T-cell (primary cell): ENCODE measurements at regions not wholly inside any gene's neighbourhood (a gene's known extent, or its start where the extent isn't known, plus 50 kb on each side); places are given as distances from the start of the nearest gene placed in this dataset.

Experiments
- ATAC-seq, 4 experiments: fragments of 200-7000 bp in 3 of 4; fragments of 150-1000 bp in 1 of 4; cut with Tn5 transposase; replicated peaks in 1 of 4; 1 replicate in 3 of 4; 2 replicates in 1 of 4; pipeline ENCODE4 v1.10.0; 2021; ENCODE audit warnings: moderate library complexity in 3 of 4, mild to moderate bottlenecking in 2 of 4, moderate number of reproducible peaks in 1 of 4
- CTCF ChIA-PET, 2 donors: fragments of 300-600 bp; sonication (Branson Sonifier 250); formaldehyde crosslinking; loops; one replicate each; lab custom pipeline; 2022; ENCODE audit warnings: antibody characterized with exemption in 2 of 2; lab: Charles Lee
- POLR2A ChIA-PET, 2 donors: fragments of 300-600 bp; sonication (Branson Sonifier 250); formaldehyde crosslinking; loops; one replicate each; lab custom pipeline; 2022; ENCODE audit warnings: antibody characterized with exemption in 2 of 2; lab: Charles Lee
- DNase-seq, 35 experiments: peaks; one replicate each; pipeline versions ENCODE4 v3.0.0 to v3.0.0-alpha.2; 2013 to 2023
- H3K27ac ChIP-seq: one replicate; pipeline ENCODE4 v1.5.1; 2013; ENCODE audit warnings: low read length
- H3K27me3 ChIP-seq, 2 experiments: replicated peaks in 1 of 2; 1 replicate in 1 of 2; 2 replicates in 1 of 2; pipeline versions ENCODE4 v1.6.1 to v1.7.0; 2013; ENCODE audit warnings: low read length in 1 of 2, mixed read lengths in 1 of 2; ENCODE audit not compliant: control insufficient read depth in 2 of 2, insufficient read depth in 2 of 2; ENCODE audit errors: extremely low read depth in 1 of 2
- H3K36me3 ChIP-seq, 2 donors: 1 replicate in 1 of 2; 2 replicates in 1 of 2; pipeline versions ENCODE4 v1.6.1 to v1.7.0; 2013; ENCODE audit warnings: low read length in 1 of 2; ENCODE audit not compliant: control insufficient read depth in 2 of 2, insufficient read depth in 1 of 2; ENCODE audit errors: extremely low read depth in 1 of 2
- H3K4me1 ChIP-seq, 2 experiments: 1 replicate in 1 of 2; 2 replicates in 1 of 2; pipeline versions ENCODE4 v1.6.1 to v1.7.0; 2013; ENCODE audit warnings: low read length in 2 of 2, mixed read lengths in 1 of 2; ENCODE audit not compliant: insufficient read depth in 2 of 2, control insufficient read depth in 1 of 2; ENCODE audit errors: extremely low read depth in 1 of 2
- H3K4me3 ChIP-seq, 2 donors: 1 replicate in 1 of 2; 2 replicates in 1 of 2; pipeline versions ENCODE4 v1.5.1 to v1.7.0; 2013; ENCODE audit warnings: mild to moderate bottlenecking in 2 of 2, low read length in 1 of 2, moderate library complexity in 1 of 2; ENCODE audit not compliant: control insufficient read depth in 1 of 2; ENCODE audit errors: extremely low read depth in 1 of 2
- H3K9me3 ChIP-seq: 2 replicates; pipeline ENCODE4 v1.7.0; 2013
- H3K27ac Mint-ChIP-seq, 2 donors: one replicate each; pipeline ENCODE4 v1.8.0; 2020 to 2021; ENCODE audit warnings: mild to moderate bottlenecking in 2 of 2, mixed read lengths in 2 of 2
- H3K27me3 Mint-ChIP-seq, 2 donors: one replicate each; pipeline ENCODE4 v1.8.0; 2021 to 2022; ENCODE audit warnings: mixed read lengths in 2 of 2
- H3K36me3 Mint-ChIP-seq: one replicate; pipeline ENCODE4 v1.8.0; 2021; ENCODE audit warnings: mixed read lengths
- H3K4me1 Mint-ChIP-seq, 3 donors: one replicate each; pipeline ENCODE4 v1.8.0; 2020 to 2022; ENCODE audit warnings: mixed read lengths in 3 of 3, mild to moderate bottlenecking in 1 of 3
- H3K4me3 Mint-ChIP-seq, 3 donors: one replicate each; pipeline ENCODE4 v1.8.0; 2020 to 2022; ENCODE audit warnings: mild to moderate bottlenecking in 3 of 3, mixed read lengths in 3 of 3, moderate library complexity in 3 of 3
- H3K9me3 Mint-ChIP-seq, 3 donors: one replicate each; pipeline ENCODE4 v1.8.0; 2020 to 2022; ENCODE audit warnings: mixed read lengths in 3 of 3
- WGBS: methylation state at CpG from one replicate; pipeline ENCODE4 v1.1.5; 2013; ENCODE audit warnings: missing lambda C conversion rate; ENCODE audit not compliant: insufficient coverage; 5-methylcytosine and 5-hydroxymethylcytosine counted together

GRCh38 chr17:54841656-54842055 is 59.0 kb upstream of the TOM1L1 start:
- ChIA-PET POLR2A (no interaction called here), CTCF (no interaction called here)
- Mint-ChIP-seq H3K27ac (no peak overlapping the region), H3K9me3 (no peaks in the 10 kb centered on the region), H3K36me3 (no peaks in the 10 kb centered on the region), H3K4me1 (no peaks in the 10 kb centered on the region), H3K27me3 (peaks cover 5 to 7% of the 10 kb centered on the region in 2 donors), H3K4me3 (no peak overlapping the region)
- no CpG with 5 or more reads among the region's 2 CpGs for WGBS
- Histone ChIP-seq H3K27ac (no peak overlapping the region), H3K36me3 (no peaks in the 10 kb centered on the region), H3K4me1 (no peaks in the 10 kb centered on the region), H3K27me3 (peaks cover 0 to 4% of the 10 kb centered on the region in 2 experiments), H3K9me3 (no peaks in the 10 kb centered on the region), H3K4me3 (no peak overlapping the region)
- DNase-seq: no peak
- ATAC-seq: no peak

- Mint-ChIP-seq H3K9me3 (no peaks in the 10 kb centered on the region), H3K27ac (no peak overlapping the region), H3K4me1 (no peaks in the 10 kb centered on the region), H3K4me3 (no peak overlapping the region), H3K36me3 (no peaks in the 10 kb centered on the region), H3K27me3 (peaks cover 3 to 15% of the 10 kb centered on the region in 2 donors)
- Histone ChIP-seq H3K4me3 (no peak overlapping the region), H3K27me3 (no peaks in the 10 kb centered on the region), H3K36me3 (no peaks in the 10 kb centered on the region), H3K9me3 (no peaks in the 10 kb centered on the region), H3K4me1 (no peaks in the 10 kb centered on the region), H3K27ac (no peak overlapping the region)
- ChIA-PET POLR2A (interaction anchor here in 1 of 2 donors (0.5 kb wide), 1 partner anchor 1186 kb away, joined by 5 read pairs; no protein-coding TSS in a partner anchor), CTCF (no interaction called here)
- DNase-seq (no peak), ATAC-seq (no peak)
- 100% methylated on average over 1 of the region's 5 CpGs for WGBS
These were observed 56.4 kb upstream of the TOM1L1 start for GRCh38 chr17:54844233-54844632.

- ChIA-PET POLR2A (interaction anchor here in 1 of 2 donors (0.6 kb wide), 1 partner anchor 17 kb away, joined by 3 read pairs; no protein-coding TSS in a partner anchor), CTCF (no interaction called here)
- Mint-ChIP-seq H3K36me3 (no peaks in the 10 kb centered on the region), H3K4me3 (no peak overlapping the region), H3K27ac (no peak overlapping the region), H3K4me1 (no peaks in the 10 kb centered on the region), H3K27me3 (peaks cover 10 to 13% of the 10 kb centered on the region in 2 donors), H3K9me3 (no peaks in the 10 kb centered on the region)
- Histone ChIP-seq H3K36me3 (no peaks in the 10 kb centered on the region), H3K4me3 (no peak overlapping the region), H3K27me3 (no peaks in the 10 kb centered on the region), H3K9me3 (no peaks in the 10 kb centered on the region), H3K27ac (no peak overlapping the region), H3K4me1 (no peaks in the 10 kb centered on the region)
- ATAC-seq (no peak), DNase-seq (no peak)
- WGBS: 87% methylated on average over 2 of the region's 2 CpGs
These were observed 52.2 kb upstream of the TOM1L1 start for GRCh38 chr17:54848368-54848987.

GRCh38 chr17:54849660-54850059 is 51.0 kb upstream of the TOM1L1 start:
- CTCF ChIA-PET: no interaction called here
- H3K36me3 ChIP-seq: no peaks in the 10 kb centered on the region
- no peaks in the 10 kb centered on the region for H3K9me3 Mint-ChIP-seq
- no peak overlapping the region for H3K27ac Mint-ChIP-seq
- no peaks in the 10 kb centered on the region for H3K4me1 ChIP-seq
- no peaks in the 10 kb centered on the region for H3K4me1 Mint-ChIP-seq
- POLR2A ChIA-PET: no interaction called here
- no peak overlapping the region for H3K4me3 ChIP-seq
- WGBS: 92% methylated on average over 2 of the region's 6 CpGs
- ATAC-seq: no peak
- H3K4me3 Mint-ChIP-seq: no peak overlapping the region
- DNase-seq: no peak
- H3K27me3 Mint-ChIP-seq: peaks cover 10 to 17% of the 10 kb centered on the region in 2 donors
- H3K9me3 ChIP-seq: no peaks in the 10 kb centered on the region
- H3K27ac ChIP-seq: no peak overlapping the region
- no peaks in the 10 kb centered on the region for H3K36me3 Mint-ChIP-seq
- no peaks in the 10 kb centered on the region for H3K27me3 ChIP-seq
